SK-N-SH (cell line): ENCODE measurements at regions not wholly inside any gene's neighbourhood (a gene's known extent, or its start where the extent isn't known, plus 50 kb on each side); places are given as distances from the start of the nearest gene placed in this dataset.

Experiments used
- FOXJ3 ChIP-seq: sonication (generic); formaldehyde crosslinking; IDR thresholded peaks from 2 replicates; pipeline ENCODE4 v1.5.1; 2020; ENCODE audit warnings: mild to moderate bottlenecking, missing genetic modification reagents
- FOXM1 ChIP-seq: IDR thresholded peaks from 2 replicates; pipeline ENCODE4 v1.4.0; 2012; ENCODE audit warnings: low read depth, mild to moderate bottlenecking
- JUND ChIP-seq: IDR thresholded peaks from 2 replicates; pipeline ENCODE4 v1.4.0; 2012
- RFX5 ChIP-seq: IDR thresholded peaks from 2 replicates; pipeline ENCODE4 v1.6.1; 2012; ENCODE audit warnings: mild to moderate bottlenecking, improper control_type of control experiment, low read length
- SIN3A ChIP-seq: IDR thresholded peaks from 2 replicates; pipeline ENCODE4 v1.6.1; 2012; ENCODE audit warnings: low read depth, mild to moderate bottlenecking, low read length, moderate library complexity, borderline replicate concordance
- YY1 ChIP-seq: IDR thresholded peaks from 2 replicates; pipeline ENCODE4 v1.4.0; 2012; ENCODE audit warnings: low read depth, mild to moderate bottlenecking
- TF ChIP-seq, protein P1 (sequence below): fragments of 200-600 bp; sonication (generic); IDR thresholded peaks from 2 replicates; pipeline ENCODE4 v1.6.1; 2017; ENCODE audit warnings: antibody characterized with exemption, mild to moderate bottlenecking, moderate library complexity
- TF ChIP-seq, protein P2 (sequence below): IDR thresholded peaks from 2 replicates; pipeline ENCODE4 v1.4.0; 2012; ENCODE audit warnings: low read depth
- TF ChIP-seq, protein P3 (sequence below): IDR thresholded peaks from 2 replicates; pipeline ENCODE4 v1.6.1; 2012; ENCODE audit warnings: mild to moderate bottlenecking, low read depth, low read length, moderate library complexity
- TF ChIP-seq, protein P4 (sequence below): IDR thresholded peaks from 2 replicates; pipeline ENCODE4 v1.4.0; 2012; ENCODE audit warnings: low read depth, borderline replicate concordance

DNA sequence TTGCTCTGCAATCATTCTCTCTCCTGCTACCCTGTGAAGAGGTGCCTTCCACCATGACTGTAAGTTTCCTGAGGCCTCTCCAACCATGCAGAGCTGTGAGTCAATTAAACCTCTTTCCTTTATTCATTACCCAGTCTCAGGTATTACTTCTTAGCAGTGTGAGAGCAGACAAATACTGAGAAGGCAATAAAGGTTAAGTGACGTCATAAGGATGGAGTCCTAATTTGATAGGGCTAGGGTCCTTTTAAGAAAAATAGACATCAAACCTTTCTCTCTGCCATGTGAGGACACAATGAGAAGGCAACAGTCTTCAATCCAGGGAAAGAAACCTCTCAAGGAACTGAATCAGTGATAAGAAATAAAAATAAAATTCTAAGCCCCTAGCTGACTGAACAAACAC is 1262.7 kb downstream of the FAM133A start:
- TF ChIP-seq RFX5 (no peak), YY1 (no peak), FOXM1 (no peak), JUND (no peak), SIN3A (no peak), FOXJ3 (CRISPR knock-in tag) (no peak)
- TF ChIP-seq, protein P1, sequence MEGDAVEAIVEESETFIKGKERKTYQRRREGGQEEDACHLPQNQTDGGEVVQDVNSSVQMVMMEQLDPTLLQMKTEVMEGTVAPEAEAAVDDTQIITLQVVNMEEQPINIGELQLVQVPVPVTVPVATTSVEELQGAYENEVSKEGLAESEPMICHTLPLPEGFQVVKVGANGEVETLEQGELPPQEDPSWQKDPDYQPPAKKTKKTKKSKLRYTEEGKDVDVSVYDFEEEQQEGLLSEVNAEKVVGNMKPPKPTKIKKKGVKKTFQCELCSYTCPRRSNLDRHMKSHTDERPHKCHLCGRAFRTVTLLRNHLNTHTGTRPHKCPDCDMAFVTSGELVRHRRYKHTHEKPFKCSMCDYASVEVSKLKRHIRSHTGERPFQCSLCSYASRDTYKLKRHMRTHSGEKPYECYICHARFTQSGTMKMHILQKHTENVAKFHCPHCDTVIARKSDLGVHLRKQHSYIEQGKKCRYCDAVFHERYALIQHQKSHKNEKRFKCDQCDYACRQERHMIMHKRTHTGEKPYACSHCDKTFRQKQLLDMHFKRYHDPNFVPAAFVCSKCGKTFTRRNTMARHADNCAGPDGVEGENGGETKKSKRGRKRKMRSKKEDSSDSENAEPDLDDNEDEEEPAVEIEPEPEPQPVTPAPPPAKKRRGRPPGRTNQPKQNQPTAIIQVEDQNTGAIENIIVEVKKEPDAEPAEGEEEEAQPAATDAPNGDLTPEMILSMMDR, result no peak
- TF ChIP-seq, protein P2, sequence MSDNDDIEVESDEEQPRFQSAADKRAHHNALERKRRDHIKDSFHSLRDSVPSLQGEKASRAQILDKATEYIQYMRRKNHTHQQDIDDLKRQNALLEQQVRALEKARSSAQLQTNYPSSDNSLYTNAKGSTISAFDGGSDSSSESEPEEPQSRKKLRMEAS, result no peak
- TF ChIP-seq, protein P3, sequence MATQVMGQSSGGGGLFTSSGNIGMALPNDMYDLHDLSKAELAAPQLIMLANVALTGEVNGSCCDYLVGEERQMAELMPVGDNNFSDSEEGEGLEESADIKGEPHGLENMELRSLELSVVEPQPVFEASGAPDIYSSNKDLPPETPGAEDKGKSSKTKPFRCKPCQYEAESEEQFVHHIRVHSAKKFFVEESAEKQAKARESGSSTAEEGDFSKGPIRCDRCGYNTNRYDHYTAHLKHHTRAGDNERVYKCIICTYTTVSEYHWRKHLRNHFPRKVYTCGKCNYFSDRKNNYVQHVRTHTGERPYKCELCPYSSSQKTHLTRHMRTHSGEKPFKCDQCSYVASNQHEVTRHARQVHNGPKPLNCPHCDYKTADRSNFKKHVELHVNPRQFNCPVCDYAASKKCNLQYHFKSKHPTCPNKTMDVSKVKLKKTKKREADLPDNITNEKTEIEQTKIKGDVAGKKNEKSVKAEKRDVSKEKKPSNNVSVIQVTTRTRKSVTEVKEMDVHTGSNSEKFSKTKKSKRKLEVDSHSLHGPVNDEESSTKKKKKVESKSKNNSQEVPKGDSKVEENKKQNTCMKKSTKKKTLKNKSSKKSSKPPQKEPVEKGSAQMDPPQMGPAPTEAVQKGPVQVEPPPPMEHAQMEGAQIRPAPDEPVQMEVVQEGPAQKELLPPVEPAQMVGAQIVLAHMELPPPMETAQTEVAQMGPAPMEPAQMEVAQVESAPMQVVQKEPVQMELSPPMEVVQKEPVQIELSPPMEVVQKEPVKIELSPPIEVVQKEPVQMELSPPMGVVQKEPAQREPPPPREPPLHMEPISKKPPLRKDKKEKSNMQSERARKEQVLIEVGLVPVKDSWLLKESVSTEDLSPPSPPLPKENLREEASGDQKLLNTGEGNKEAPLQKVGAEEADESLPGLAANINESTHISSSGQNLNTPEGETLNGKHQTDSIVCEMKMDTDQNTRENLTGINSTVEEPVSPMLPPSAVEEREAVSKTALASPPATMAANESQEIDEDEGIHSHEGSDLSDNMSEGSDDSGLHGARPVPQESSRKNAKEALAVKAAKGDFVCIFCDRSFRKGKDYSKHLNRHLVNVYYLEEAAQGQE, result no peak
- TF ChIP-seq, protein P4, sequence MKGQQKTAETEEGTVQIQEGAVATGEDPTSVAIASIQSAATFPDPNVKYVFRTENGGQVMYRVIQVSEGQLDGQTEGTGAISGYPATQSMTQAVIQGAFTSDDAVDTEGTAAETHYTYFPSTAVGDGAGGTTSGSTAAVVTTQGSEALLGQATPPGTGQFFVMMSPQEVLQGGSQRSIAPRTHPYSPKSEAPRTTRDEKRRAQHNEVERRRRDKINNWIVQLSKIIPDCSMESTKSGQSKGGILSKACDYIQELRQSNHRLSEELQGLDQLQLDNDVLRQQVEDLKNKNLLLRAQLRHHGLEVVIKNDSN, result no peak
